HEK293 (cell line): ENCODE measurements at regions not wholly inside any gene's neighbourhood (a gene's known extent, or its start where the extent isn't known, plus 50 kb on each side); places are given as distances from the start of the nearest gene placed in this dataset.

Experiments
- ZNF140 ChIP-seq: fragments of 450-650 bp; formaldehyde crosslinking; IDR thresholded peaks from 2 replicates; pipeline ENCODE4 v1.5.1; 2016; ENCODE audit warnings: missing biosample characterization, missing genetic modification characterization
- TF ChIP-seq, protein P1 (sequence below): fragments of 450-650 bp; formaldehyde crosslinking; IDR thresholded peaks from 2 replicates; pipeline ENCODE4 v1.5.1; 2016; ENCODE audit warnings: missing biosample characterization, missing genetic modification characterization
- TF ChIP-seq, protein P2 (sequence below): fragments of 450-650 bp; formaldehyde crosslinking; IDR thresholded peaks from 2 replicates; pipeline ENCODE4 v1.5.1; 2016; ENCODE audit warnings: missing biosample characterization, missing genetic modification characterization

DNA sequence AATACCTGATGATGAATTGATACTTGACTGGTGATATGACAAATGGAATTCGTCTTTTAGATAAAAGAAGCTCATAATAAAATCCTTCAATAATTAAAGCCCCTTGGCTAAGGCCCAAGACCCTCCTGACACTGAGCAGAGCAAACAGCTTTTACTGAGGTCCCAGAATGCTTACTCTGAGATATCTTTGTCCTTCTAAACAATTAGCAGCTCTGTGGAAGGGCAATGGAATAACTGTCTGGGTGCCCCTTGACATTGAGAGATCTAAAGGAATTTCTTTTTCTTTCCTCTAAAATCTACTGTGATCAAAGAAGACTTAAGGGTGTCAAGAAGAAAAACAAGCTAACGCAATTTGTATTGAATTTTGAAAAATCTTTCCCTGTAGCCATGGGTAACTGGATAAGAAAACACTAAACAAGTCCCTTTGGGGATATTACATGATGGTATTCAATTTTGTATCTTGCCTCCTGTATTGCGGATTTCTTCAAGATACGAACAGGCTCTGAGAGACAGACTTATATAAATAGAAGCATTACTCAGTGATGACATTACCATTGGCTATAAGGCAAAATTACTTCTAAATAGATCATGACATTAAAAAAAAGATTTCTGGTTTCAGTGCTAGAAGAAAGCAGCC is 128.8 kb downstream of the MREG start:
- TF ChIP-seq, protein P1, sequence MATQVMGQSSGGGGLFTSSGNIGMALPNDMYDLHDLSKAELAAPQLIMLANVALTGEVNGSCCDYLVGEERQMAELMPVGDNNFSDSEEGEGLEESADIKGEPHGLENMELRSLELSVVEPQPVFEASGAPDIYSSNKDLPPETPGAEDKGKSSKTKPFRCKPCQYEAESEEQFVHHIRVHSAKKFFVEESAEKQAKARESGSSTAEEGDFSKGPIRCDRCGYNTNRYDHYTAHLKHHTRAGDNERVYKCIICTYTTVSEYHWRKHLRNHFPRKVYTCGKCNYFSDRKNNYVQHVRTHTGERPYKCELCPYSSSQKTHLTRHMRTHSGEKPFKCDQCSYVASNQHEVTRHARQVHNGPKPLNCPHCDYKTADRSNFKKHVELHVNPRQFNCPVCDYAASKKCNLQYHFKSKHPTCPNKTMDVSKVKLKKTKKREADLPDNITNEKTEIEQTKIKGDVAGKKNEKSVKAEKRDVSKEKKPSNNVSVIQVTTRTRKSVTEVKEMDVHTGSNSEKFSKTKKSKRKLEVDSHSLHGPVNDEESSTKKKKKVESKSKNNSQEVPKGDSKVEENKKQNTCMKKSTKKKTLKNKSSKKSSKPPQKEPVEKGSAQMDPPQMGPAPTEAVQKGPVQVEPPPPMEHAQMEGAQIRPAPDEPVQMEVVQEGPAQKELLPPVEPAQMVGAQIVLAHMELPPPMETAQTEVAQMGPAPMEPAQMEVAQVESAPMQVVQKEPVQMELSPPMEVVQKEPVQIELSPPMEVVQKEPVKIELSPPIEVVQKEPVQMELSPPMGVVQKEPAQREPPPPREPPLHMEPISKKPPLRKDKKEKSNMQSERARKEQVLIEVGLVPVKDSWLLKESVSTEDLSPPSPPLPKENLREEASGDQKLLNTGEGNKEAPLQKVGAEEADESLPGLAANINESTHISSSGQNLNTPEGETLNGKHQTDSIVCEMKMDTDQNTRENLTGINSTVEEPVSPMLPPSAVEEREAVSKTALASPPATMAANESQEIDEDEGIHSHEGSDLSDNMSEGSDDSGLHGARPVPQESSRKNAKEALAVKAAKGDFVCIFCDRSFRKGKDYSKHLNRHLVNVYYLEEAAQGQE (tag by site-specific recombination), result no peak
- TF ChIP-seq, protein P2, sequence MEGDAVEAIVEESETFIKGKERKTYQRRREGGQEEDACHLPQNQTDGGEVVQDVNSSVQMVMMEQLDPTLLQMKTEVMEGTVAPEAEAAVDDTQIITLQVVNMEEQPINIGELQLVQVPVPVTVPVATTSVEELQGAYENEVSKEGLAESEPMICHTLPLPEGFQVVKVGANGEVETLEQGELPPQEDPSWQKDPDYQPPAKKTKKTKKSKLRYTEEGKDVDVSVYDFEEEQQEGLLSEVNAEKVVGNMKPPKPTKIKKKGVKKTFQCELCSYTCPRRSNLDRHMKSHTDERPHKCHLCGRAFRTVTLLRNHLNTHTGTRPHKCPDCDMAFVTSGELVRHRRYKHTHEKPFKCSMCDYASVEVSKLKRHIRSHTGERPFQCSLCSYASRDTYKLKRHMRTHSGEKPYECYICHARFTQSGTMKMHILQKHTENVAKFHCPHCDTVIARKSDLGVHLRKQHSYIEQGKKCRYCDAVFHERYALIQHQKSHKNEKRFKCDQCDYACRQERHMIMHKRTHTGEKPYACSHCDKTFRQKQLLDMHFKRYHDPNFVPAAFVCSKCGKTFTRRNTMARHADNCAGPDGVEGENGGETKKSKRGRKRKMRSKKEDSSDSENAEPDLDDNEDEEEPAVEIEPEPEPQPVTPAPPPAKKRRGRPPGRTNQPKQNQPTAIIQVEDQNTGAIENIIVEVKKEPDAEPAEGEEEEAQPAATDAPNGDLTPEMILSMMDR (tag by site-specific recombination), result no peak
- no peak for TF ChIP-seq ZNF140 (tag by site-specific recombination)
